Mesenchymal stem cell (in vitro differentiated cells and primary cell): ENCODE measurements at regions not wholly inside any gene's neighbourhood (a gene's known extent, or its start where the extent isn't known, plus 50 kb on each side); places are given as distances from the start of the nearest gene placed in this dataset.

Experiments used
- DNase-seq: peaks from one replicate; pipeline ENCODE4 v3.0.0-alpha.2; 2013
- H2AFZ ChIP-seq: one replicate; pipeline ENCODE4 v1.6.1; 2013; ENCODE audit warnings: low read depth, mild to moderate bottlenecking, control low read depth, inconsistent platforms, low read length, moderate library complexity
- H2AK5ac ChIP-seq: 2 replicates; pipeline ENCODE4 v1.6.1; 2013; ENCODE audit warnings: low read length, moderate library complexity, mild to moderate bottlenecking, inconsistent platforms; ENCODE audit not compliant: severe bottlenecking
- H2BK120ac ChIP-seq: one replicate; pipeline ENCODE4 v1.6.1; 2013; ENCODE audit warnings: low read depth, mild to moderate bottlenecking, inconsistent platforms, low read length, moderate library complexity
- H2BK12ac ChIP-seq, 2 experiments: one replicate each; pipeline ENCODE4 v1.6.1; 2013; ENCODE audit warnings: inconsistent platforms in 2 of 2, low read length in 2 of 2, mild to moderate bottlenecking in 2 of 2, moderate library complexity in 2 of 2, control low read depth in 1 of 2
- H2BK15ac ChIP-seq: one replicate; pipeline ENCODE4 v1.6.1; 2013; ENCODE audit warnings: mild to moderate bottlenecking, low read depth, inconsistent platforms; ENCODE audit not compliant: poor library complexity, severe bottlenecking
- H2BK5ac ChIP-seq: 2 replicates; pipeline ENCODE4 v1.6.1; 2013; ENCODE audit warnings: low read depth, mild to moderate bottlenecking, low read length, control low read depth, inconsistent platforms; ENCODE audit not compliant: poor library complexity, severe bottlenecking
- H3K14ac ChIP-seq, 2 experiments: one replicate each; pipeline ENCODE4 v1.6.1; 2013; ENCODE audit warnings: inconsistent platforms in 2 of 2, low read length in 2 of 2, control low read depth in 1 of 2, mild to moderate bottlenecking in 1 of 2, moderate library complexity in 1 of 2
- H3K18ac ChIP-seq, 2 experiments: one replicate each; pipeline ENCODE4 v1.6.1; 2013; ENCODE audit warnings: inconsistent platforms in 2 of 2, low read length in 2 of 2, control low read depth in 1 of 2, low read depth in 1 of 2, mild to moderate bottlenecking in 1 of 2
- H3K23ac ChIP-seq, 2 experiments: one replicate each; pipeline ENCODE4 v1.6.1; 2013; ENCODE audit warnings: inconsistent platforms in 2 of 2, low read length in 2 of 2, mild to moderate bottlenecking in 2 of 2, moderate library complexity in 2 of 2, control low read depth in 1 of 2
- H3K27ac ChIP-seq: 2 replicates; pipeline ENCODE4 v1.5.1; 2013; ENCODE audit warnings: mild to moderate bottlenecking, moderate library complexity, low read length, control low read depth, inconsistent platforms; ENCODE audit not compliant: poor library complexity, severe bottlenecking
- H3K27me3 ChIP-seq, 2 experiments: 2 replicates each; pipeline versions ENCODE4 v1.6.1 to v1.7.0; 2013; ENCODE audit warnings: low read length in 2 of 2, mild to moderate bottlenecking in 2 of 2, moderate library complexity in 2 of 2, control low read depth in 1 of 2, inconsistent platforms in 1 of 2; ENCODE audit not compliant: control insufficient read depth in 1 of 2, insufficient read depth in 1 of 2
- H3K36me3 ChIP-seq, 2 experiments: 2 replicates each; pipeline versions ENCODE4 v1.6.1 to v1.7.0; 2013; ENCODE audit warnings: low read length in 2 of 2, control low read depth in 1 of 2, inconsistent platforms in 1 of 2, low read depth in 1 of 2, mild to moderate bottlenecking in 1 of 2; ENCODE audit not compliant: insufficient read depth in 2 of 2, control insufficient read depth in 1 of 2
- H3K4ac ChIP-seq, 2 experiments: one replicate each; pipeline ENCODE4 v1.6.1; 2013; ENCODE audit warnings: inconsistent platforms in 2 of 2, low read length in 2 of 2, mild to moderate bottlenecking in 2 of 2, moderate library complexity in 2 of 2, control low read depth in 1 of 2, low read depth in 1 of 2
- H3K4me1 ChIP-seq: 2 replicates; pipeline ENCODE4 v1.6.1; 2013; ENCODE audit warnings: low read depth, low read length, control low read depth; ENCODE audit not compliant: control insufficient read depth, insufficient read depth
- H3K4me2 ChIP-seq: 2 replicates; pipeline ENCODE4 v1.6.1; 2013; ENCODE audit warnings: low read length, mild to moderate bottlenecking, inconsistent platforms; ENCODE audit not compliant: poor library complexity, severe bottlenecking
- H3K4me3 ChIP-seq, 2 experiments: 2 replicates each; pipeline versions ENCODE4 v1.5.1 to v1.7.0; 2013; ENCODE audit warnings: low read length in 2 of 2, mild to moderate bottlenecking in 2 of 2, control low read depth in 1 of 2, low read depth in 1 of 2; ENCODE audit not compliant: insufficient read depth in 1 of 2
- H3K79me1 ChIP-seq: replicated peaks from 2 replicates; pipeline ENCODE4 v1.6.1; 2013; ENCODE audit warnings: mild to moderate bottlenecking, control low read depth, low read length, inconsistent platforms; ENCODE audit not compliant: poor library complexity, severe bottlenecking
- H3K9ac ChIP-seq: 2 replicates; pipeline ENCODE4 v1.7.0; 2013; ENCODE audit warnings: mild to moderate bottlenecking, low read length, moderate library complexity
- H3K9me3 ChIP-seq: 2 replicates; pipeline ENCODE4 v1.7.0; 2013; ENCODE audit warnings: mild to moderate bottlenecking, low read length; ENCODE audit not compliant: control insufficient read depth
- H4K8ac ChIP-seq: one replicate; pipeline ENCODE4 v1.6.1; 2013; ENCODE audit warnings: inconsistent platforms, mild to moderate bottlenecking, low read length, moderate library complexity
- H4K91ac ChIP-seq: one replicate; pipeline ENCODE4 v1.6.1; 2013; ENCODE audit warnings: mild to moderate bottlenecking, low read length, inconsistent platforms
- WGBS: methylation state at CpG from one replicate; pipeline ENCODE4 v1.1.7; 2013; ENCODE audit warnings: mixed read lengths; 5-methylcytosine and 5-hydroxymethylcytosine counted together

- Histone ChIP-seq H3K14ac (no peak overlapping the region), H4K8ac (no peak overlapping the region), H3K4me1 (no peaks in the 10 kb centered on the region), H3K4me2 (no peak overlapping the region), H3K79me1 (no peaks in the 10 kb centered on the region), H3K4ac (no peak overlapping the region), H2BK120ac (no peak overlapping the region), H3K4me3 (no peak overlapping the region), H2BK12ac (no peak overlapping the region), H2AK5ac (no peak overlapping the region), H3K9me3 (peaks cover 6% of the 10 kb centered on the region), H2BK15ac (no peak overlapping the region), H3K9ac (no peak overlapping the region), H3K36me3 (no peaks in the 10 kb centered on the region), H3K18ac (no peak overlapping the region), H3K27me3 (no peaks in the 10 kb centered on the region), H2BK5ac (no peak overlapping the region), H4K91ac (no peak overlapping the region), H3K23ac (no peak overlapping the region), H3K27ac (no peak overlapping the region), H2AFZ (no peak overlapping the region)
- DNase-seq, result no peak
- WGBS, result no CpG with 5 or more reads among the region's 1 CpG
Observed at GRCh38 chr5:107043665-107044064, 627.1 kb downstream of the EFNA5 start.

GRCh38 chr5:107040907-107041306 lies 629.8 kb downstream of the EFNA5 start:
- peaks cover 4% of the 10 kb centered on the region for H3K9me3 ChIP-seq
- H3K9ac ChIP-seq, result no peak overlapping the region
- no peaks in the 10 kb centered on the region for H3K4me1 ChIP-seq
- no peak overlapping the region for H3K4me2 ChIP-seq
- H3K36me3 ChIP-seq, result no peaks in the 10 kb centered on the region
- H2AK5ac ChIP-seq, result no peak overlapping the region
- no peak overlapping the region for H2BK15ac ChIP-seq
- H3K27ac ChIP-seq, result no peak overlapping the region
- no peak overlapping the region for H2BK5ac ChIP-seq
- DNase-seq, result no peak
- H2BK120ac ChIP-seq, result no peak overlapping the region
- H3K79me1 ChIP-seq, result no peaks in the 10 kb centered on the region
- H3K4me3 ChIP-seq, result no peak overlapping the region
- H2AFZ ChIP-seq, result no peak overlapping the region
- H3K27me3 ChIP-seq, result no peaks in the 10 kb centered on the region
- H3K23ac ChIP-seq, result no peak overlapping the region
- H3K18ac ChIP-seq, result no peak overlapping the region
- no peak overlapping the region for H4K8ac ChIP-seq
- no peak overlapping the region for H3K4ac ChIP-seq
- no peak overlapping the region for H3K14ac ChIP-seq
- H2BK12ac ChIP-seq, result no peak overlapping the region
- no peak overlapping the region for H4K91ac ChIP-seq

- H3K36me3 ChIP-seq, result no peaks in the 10 kb centered on the region
- H2BK120ac ChIP-seq, result no peak overlapping the region
- H3K4me2 ChIP-seq, result no peak overlapping the region
- H3K79me1 ChIP-seq, result no peaks in the 10 kb centered on the region
- no peak overlapping the region for H3K23ac ChIP-seq
- no peak overlapping the region for H2BK15ac ChIP-seq
- no peak overlapping the region for H3K27ac ChIP-seq
- no peak overlapping the region for H3K4me3 ChIP-seq
- H4K8ac ChIP-seq, result no peak overlapping the region
- H3K27me3 ChIP-seq, result no peaks in the 10 kb centered on the region
- H3K9me3 ChIP-seq, result peaks cover 4% of the 10 kb centered on the region
- no peak overlapping the region for H3K14ac ChIP-seq
- no peak overlapping the region for H3K9ac ChIP-seq
- H3K4me1 ChIP-seq, result no peaks in the 10 kb centered on the region
- no peak overlapping the region for H3K4ac ChIP-seq
- no peak overlapping the region for H2AK5ac ChIP-seq
- H2BK5ac ChIP-seq, result no peak overlapping the region
- no peak overlapping the region for H2BK12ac ChIP-seq
- no peak overlapping the region for H3K18ac ChIP-seq
- H2AFZ ChIP-seq, result no peak overlapping the region
- DNase-seq, result no peak
- no peak overlapping the region for H4K91ac ChIP-seq
Observed at GRCh38 chr5:107032629-107033028, 638.1 kb downstream of the EFNA5 start.

DNA sequence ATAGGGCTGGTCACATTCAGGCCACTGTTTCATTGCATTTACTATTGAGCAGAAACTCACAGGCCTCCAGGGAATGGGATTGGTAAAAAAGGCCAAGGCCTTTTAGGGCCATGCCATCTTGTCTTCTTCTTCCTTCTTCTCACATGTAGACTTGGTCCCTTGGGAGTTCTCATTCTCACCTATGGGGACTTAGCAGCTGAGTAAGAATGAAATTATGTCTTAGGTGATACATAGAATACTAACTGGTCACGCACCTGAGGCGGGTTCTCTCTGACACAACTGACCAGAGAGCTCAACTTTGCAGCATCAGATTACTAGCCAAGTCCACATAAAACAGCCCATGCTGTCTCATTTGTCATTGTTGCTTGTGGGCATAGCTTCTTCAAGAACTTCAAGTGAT lies 641.8 kb downstream of the EFNA5 start:
- no peak overlapping the region for H3K27ac ChIP-seq
- no peak overlapping the region for H2BK5ac ChIP-seq
- no peak for DNase-seq
- 76% methylated on average over 2 of the region's 2 CpGs for WGBS
- H3K4me1 ChIP-seq, result no peaks in the 10 kb centered on the region
- H3K23ac ChIP-seq, result no peak overlapping the region
- H2BK15ac ChIP-seq, result no peak overlapping the region
- H3K14ac ChIP-seq, result no peak overlapping the region
- no peak overlapping the region for H2BK12ac ChIP-seq
- H4K91ac ChIP-seq, result no peak overlapping the region
- no peak overlapping the region for H3K4ac ChIP-seq
- no peak overlapping the region for H2AK5ac ChIP-seq
- H3K27me3 ChIP-seq, result no peaks in the 10 kb centered on the region
- no peaks in the 10 kb centered on the region for H3K9me3 ChIP-seq
- no peak overlapping the region for H4K8ac ChIP-seq
- no peak overlapping the region for H3K9ac ChIP-seq
- no peak overlapping the region for H3K18ac ChIP-seq
- H3K4me2 ChIP-seq, result no peak overlapping the region
- no peaks in the 10 kb centered on the region for H3K79me1 ChIP-seq
- H3K36me3 ChIP-seq, result no peaks in the 10 kb centered on the region
- no peak overlapping the region for H3K4me3 ChIP-seq
- H2AFZ ChIP-seq, result no peak overlapping the region
- H2BK120ac ChIP-seq, result no peak overlapping the region
